Rectal smooth muscle tissue (tissue), 1 donor: ENCODE measurements at regions not wholly inside any gene's neighbourhood (a gene's known extent, or its start where the extent isn't known, plus 50 kb on each side); places are given as distances from the start of the nearest gene placed in this dataset.

Source experiments
- H3K27ac ChIP-seq: one replicate; pipeline ENCODE4 v1.7.0; 2013; ENCODE audit warnings: low read depth, low read length, inconsistent platforms
- H3K27me3 ChIP-seq: one replicate; pipeline ENCODE4 v1.7.0; 2013; ENCODE audit warnings: low read length; ENCODE audit not compliant: control insufficient read depth, insufficient read depth
- H3K36me3 ChIP-seq: one replicate; pipeline ENCODE4 v1.7.0; 2013; ENCODE audit warnings: low read length; ENCODE audit not compliant: control insufficient read depth, insufficient read depth
- H3K4me1 ChIP-seq: one replicate; pipeline ENCODE4 v1.7.0; 2013; ENCODE audit warnings: low read length; ENCODE audit not compliant: control insufficient read depth, insufficient read depth
- H3K4me3 ChIP-seq: one replicate; pipeline ENCODE4 v1.7.0; 2013; ENCODE audit warnings: low read length
- H3K9ac ChIP-seq: one replicate; pipeline ENCODE4 v1.7.0; 2013; ENCODE audit warnings: low read length

GRCh38 chrX:45449982-45450381 is 249.3 kb upstream of the DIPK2B start:
- Histone ChIP-seq H3K36me3 (no peaks in the 10 kb centered on the region), H3K4me3 (no peak overlapping the region), H3K4me1 (peaks cover 3% of the 10 kb centered on the region), H3K9ac (no peak overlapping the region), H3K27ac (no peak overlapping the region), H3K27me3 (no peaks in the 10 kb centered on the region)

GRCh38 chrX:45447995-45448394 is 247.3 kb upstream of the DIPK2B start:
- Histone ChIP-seq H3K4me1 (peaks cover 3% of the 10 kb centered on the region), H3K36me3 (no peaks in the 10 kb centered on the region), H3K27me3 (no peaks in the 10 kb centered on the region), H3K27ac (no peak overlapping the region), H3K4me3 (no peak overlapping the region), H3K9ac (no peak overlapping the region)

- H3K4me1 ChIP-seq: peaks cover 3% of the 10 kb centered on the region
- H3K9ac ChIP-seq: no peak overlapping the region
- no peak overlapping the region for H3K4me3 ChIP-seq
- H3K27ac ChIP-seq: no peak overlapping the region
- H3K27me3 ChIP-seq: no peaks in the 10 kb centered on the region
- H3K36me3 ChIP-seq: no peaks in the 10 kb centered on the region
Measured at GRCh38 chrX:45447331-45447730, 246.7 kb upstream of the DIPK2B start.

- H3K27ac ChIP-seq: no peak overlapping the region
- H3K9ac ChIP-seq: no peak overlapping the region
- no peaks in the 10 kb centered on the region for H3K27me3 ChIP-seq
- peaks cover 3% of the 10 kb centered on the region for H3K4me1 ChIP-seq
- H3K4me3 ChIP-seq: no peak overlapping the region
- H3K36me3 ChIP-seq: no peaks in the 10 kb centered on the region
Measured at GRCh38 chrX:45445745-45446412, 245.2 kb upstream of the DIPK2B start.

GRCh38 chrX:45437186-45437585 is 236.5 kb upstream of the DIPK2B start:
- H3K27ac ChIP-seq: no peak overlapping the region
- H3K9ac ChIP-seq: no peak overlapping the region
- H3K27me3 ChIP-seq: no peaks in the 10 kb centered on the region
- H3K36me3 ChIP-seq: no peaks in the 10 kb centered on the region
- H3K4me1 ChIP-seq: no peaks in the 10 kb centered on the region
- H3K4me3 ChIP-seq: no peak overlapping the region

GRCh38 chrX:45435481-45435880 is 234.8 kb upstream of the DIPK2B start:
- no peak overlapping the region for H3K4me3 ChIP-seq

GRCh38 chrX:45434231-45434630 is 233.6 kb upstream of the DIPK2B start:
- H3K27ac ChIP-seq: no peak overlapping the region
- no peaks in the 10 kb centered on the region for H3K4me1 ChIP-seq
- H3K4me3 ChIP-seq: no peak overlapping the region
- no peaks in the 10 kb centered on the region for H3K27me3 ChIP-seq
- no peak overlapping the region for H3K9ac ChIP-seq
- no peaks in the 10 kb centered on the region for H3K36me3 ChIP-seq

More at GRCh38 chrX:45435481-45435880, 234.8 kb upstream of the DIPK2B start:
- H3K36me3 ChIP-seq: no peaks in the 10 kb centered on the region
- H3K27me3 ChIP-seq: no peaks in the 10 kb centered on the region
- no peak overlapping the region for H3K27ac ChIP-seq
- no peak overlapping the region for H3K9ac ChIP-seq
- no peaks in the 10 kb centered on the region for H3K4me1 ChIP-seq

- H3K4me1 ChIP-seq: no peaks in the 10 kb centered on the region
- H3K9ac ChIP-seq: no peak overlapping the region
- H3K27me3 ChIP-seq: no peaks in the 10 kb centered on the region
- H3K4me3 ChIP-seq: no peak overlapping the region
- no peaks in the 10 kb centered on the region for H3K36me3 ChIP-seq
- no peak overlapping the region for H3K27ac ChIP-seq
Measured at GRCh38 chrX:45428831-45429230, 228.2 kb upstream of the DIPK2B start.

GRCh38 chrX:45424326-45424725 is 223.7 kb upstream of the DIPK2B start:
- H3K27me3 ChIP-seq: no peaks in the 10 kb centered on the region
- no peak overlapping the region for H3K27ac ChIP-seq

GRCh38 chrX:45422216-45422925 is 221.7 kb upstream of the DIPK2B start:
- no peaks in the 10 kb centered on the region for H3K36me3 ChIP-seq
- no peak overlapping the region for H3K9ac ChIP-seq
- H3K4me3 ChIP-seq: no peak overlapping the region
- no peak overlapping the region for H3K27ac ChIP-seq
- no peaks in the 10 kb centered on the region for H3K4me1 ChIP-seq
- no peaks in the 10 kb centered on the region for H3K27me3 ChIP-seq

More at GRCh38 chrX:45424326-45424725, 223.7 kb upstream of the DIPK2B start:
- no peaks in the 10 kb centered on the region for H3K4me1 ChIP-seq
- H3K4me3 ChIP-seq: no peak overlapping the region
- H3K36me3 ChIP-seq: no peaks in the 10 kb centered on the region
- H3K9ac ChIP-seq: no peak overlapping the region

- Histone ChIP-seq H3K4me1 (no peaks in the 10 kb centered on the region), H3K27me3 (no peaks in the 10 kb centered on the region), H3K4me3 (no peak overlapping the region)
Measured at GRCh38 chrX:45421806-45422205, 221.1 kb upstream of the DIPK2B start.

GRCh38 chrX:45404206-45404605 is 203.5 kb upstream of the DIPK2B start:
- no peaks in the 10 kb centered on the region for H3K36me3 ChIP-seq
- no peak overlapping the region for H3K4me3 ChIP-seq
- H3K4me1 ChIP-seq: no peaks in the 10 kb centered on the region
- H3K27ac ChIP-seq: no peak overlapping the region
- H3K9ac ChIP-seq: no peak overlapping the region
- peaks cover 4% of the 10 kb centered on the region for H3K27me3 ChIP-seq

More at GRCh38 chrX:45421806-45422205, 221.1 kb upstream of the DIPK2B start:
- Histone ChIP-seq H3K27ac (no peak overlapping the region), H3K36me3 (no peaks in the 10 kb centered on the region), H3K9ac (no peak overlapping the region)

- Histone ChIP-seq H3K4me1 (no peaks in the 10 kb centered on the region), H3K27me3 (peaks cover 4% of the 10 kb centered on the region), H3K27ac (no peak overlapping the region), H3K36me3 (no peaks in the 10 kb centered on the region), H3K4me3 (no peak overlapping the region), H3K9ac (no peak overlapping the region)
Measured at GRCh38 chrX:45401923-45402322, 201.2 kb upstream of the DIPK2B start.
